Transverse colon (tissue), 4 donors: ENCODE measurements at regions not wholly inside any gene's neighbourhood (a gene's known extent, or its start where the extent isn't known, plus 50 kb on each side); places are given as distances from the start of the nearest gene placed in this dataset.

ENCODE experiments used
- DNase-seq: peaks from one replicate; pipeline ENCODE4 v3.0.0-alpha.2; 2019
- H3K27ac ChIP-seq, 4 donors: fragments of 200-600 bp; sonication (generic); 2 replicates each; pipeline ENCODE4 v1.5.1; 2016 to 2018; ENCODE audit warnings: inconsistent platforms in 4 of 4
- H3K27me3 ChIP-seq: fragments of 200-600 bp; sonication (generic); 2 replicates; pipeline ENCODE4 v1.5.1; 2017; ENCODE audit warnings: inconsistent platforms
- H3K36me3 ChIP-seq, 4 donors: fragments of 200-600 bp; sonication (generic); 2 replicates each; pipeline ENCODE4 v1.5.1; 2017 to 2019; ENCODE audit warnings: inconsistent platforms in 4 of 4
- H3K4me1 ChIP-seq, 4 donors: fragments of 200-600 bp; sonication (generic); 2 replicates each; pipeline ENCODE4 v1.5.1; 2017 to 2020; ENCODE audit warnings: inconsistent platforms in 4 of 4
- H3K4me3 ChIP-seq, 4 donors: fragments of 200-600 bp; sonication (generic); 1 replicate in 1 of 4; 2 replicates in 3 of 4; pipeline versions ENCODE4 v1.5.1 to v1.6.1; 2017 to 2019; ENCODE audit warnings: inconsistent platforms in 4 of 4
- H3K9me3 ChIP-seq, 2 donors: fragments of 200-600 bp; sonication (generic); 2 replicates each; pipeline ENCODE4 v1.5.1; 2017 to 2019; ENCODE audit warnings: inconsistent platforms in 2 of 2
- EP300 ChIP-seq: sonication (generic); formaldehyde crosslinking; IDR thresholded peaks from one replicate; pipeline ENCODE4 v1.6.1; 2017; ENCODE audit warnings: antibody characterized with exemption, low read depth
- POLR2A ChIP-seq: fragments of 450-650 bp; IDR thresholded peaks from one replicate; pipeline ENCODE4 v1.6.1; 2016; ENCODE audit warnings: antibody characterized with exemption, mild to moderate bottlenecking, moderate library complexity
- POLR2AphosphoS5 ChIP-seq, 3 donors: sonication (generic); formaldehyde crosslinking; IDR thresholded peaks; one replicate each; pipeline ENCODE4 v1.6.1; 2016; ENCODE audit warnings: antibody characterized with exemption in 3 of 3
- WGBS, 2 donors: methylation state at CpG; one replicate each; pipeline ENCODE4 v1.1.5; 2018; ENCODE audit warnings: low coverage in 1 of 2; 5-methylcytosine and 5-hydroxymethylcytosine counted together
- in situ Hi-C, 4 donors: fragments of 200-750 bp; cut with MboI; loops; one replicate each; pipeline versions ENCODE4 v1.15.0 to v1.15.1; 2017; ENCODE audit warnings: low sequenced_read_pairs in 3 of 4, low pct_ligation_motif_present in 1 of 4, low pct_unique_long_range_greater_than_20kb in 1 of 4
- intact Hi-C: fragments of 100-400 bp; cut with DNase I; formaldehyde crosslinking; loops from one replicate; pipeline ENCODE4 v1.15.1; 2023; ENCODE audit warnings: low total_unique reads
- TF ChIP-seq, protein P1 (sequence below), 5 experiments: fragments of 200-600 bp in 3 of 5; fragments of 450-650 bp in 2 of 5; sonication (generic) in 3 of 5; IDR thresholded peaks; 1 replicate in 2 of 5; 2 replicates in 3 of 5; pipeline ENCODE4 v1.5.1; 2016 to 2017; ENCODE audit warnings: antibody characterized with exemption in 5 of 5, inconsistent platforms in 3 of 5, mild to moderate bottlenecking in 2 of 5, moderate library complexity in 1 of 5

DNA sequence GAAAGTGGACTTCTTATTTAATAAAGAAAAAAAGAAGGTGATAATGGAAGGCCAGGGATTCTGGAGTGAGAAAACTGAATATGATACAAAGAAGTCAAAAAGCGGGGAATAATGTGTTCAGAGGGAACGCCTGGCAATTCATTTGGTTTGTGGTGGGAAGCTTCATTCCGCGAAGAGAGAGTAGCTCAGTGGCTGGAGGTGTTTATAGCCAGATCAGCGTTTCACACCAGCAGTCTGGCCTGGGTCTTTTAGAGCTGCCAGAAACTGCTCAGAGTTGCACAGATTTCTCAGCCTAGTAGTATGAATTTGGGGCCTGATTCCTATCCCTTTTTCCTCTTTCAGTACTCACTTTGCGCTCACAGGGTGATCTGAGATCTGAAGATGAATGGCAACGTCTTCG is 67.8 kb upstream of the IPO9 start:
- Histone ChIP-seq H3K4me3 (no peak overlapping the region), H3K9me3 (no peaks in the 10 kb centered on the region), H3K4me1 (peaks cover 0 to 26% (median 8%) of the 10 kb centered on the region in 4 donors), H3K27me3 (no peaks in the 10 kb centered on the region), H3K27ac (peak overlapping the region in 2 of 4 donors; percentile 31 to 34), H3K36me3 (no peaks in the 10 kb centered on the region)
- intact Hi-C loops (no loop called here), in situ Hi-C loops (no loop called here)
- DNase-seq, result no peak
- 87 to 97% methylated on average over 8 of the region's 8 CpGs for WGBS, 2 donors
- TF ChIP-seq, protein P1, sequence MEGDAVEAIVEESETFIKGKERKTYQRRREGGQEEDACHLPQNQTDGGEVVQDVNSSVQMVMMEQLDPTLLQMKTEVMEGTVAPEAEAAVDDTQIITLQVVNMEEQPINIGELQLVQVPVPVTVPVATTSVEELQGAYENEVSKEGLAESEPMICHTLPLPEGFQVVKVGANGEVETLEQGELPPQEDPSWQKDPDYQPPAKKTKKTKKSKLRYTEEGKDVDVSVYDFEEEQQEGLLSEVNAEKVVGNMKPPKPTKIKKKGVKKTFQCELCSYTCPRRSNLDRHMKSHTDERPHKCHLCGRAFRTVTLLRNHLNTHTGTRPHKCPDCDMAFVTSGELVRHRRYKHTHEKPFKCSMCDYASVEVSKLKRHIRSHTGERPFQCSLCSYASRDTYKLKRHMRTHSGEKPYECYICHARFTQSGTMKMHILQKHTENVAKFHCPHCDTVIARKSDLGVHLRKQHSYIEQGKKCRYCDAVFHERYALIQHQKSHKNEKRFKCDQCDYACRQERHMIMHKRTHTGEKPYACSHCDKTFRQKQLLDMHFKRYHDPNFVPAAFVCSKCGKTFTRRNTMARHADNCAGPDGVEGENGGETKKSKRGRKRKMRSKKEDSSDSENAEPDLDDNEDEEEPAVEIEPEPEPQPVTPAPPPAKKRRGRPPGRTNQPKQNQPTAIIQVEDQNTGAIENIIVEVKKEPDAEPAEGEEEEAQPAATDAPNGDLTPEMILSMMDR (IDR thresholded peaks at IDR 0.05), result no peak
- no peak for TF ChIP-seq POLR2A
- TF ChIP-seq POLR2AphosphoS5 (IDR thresholded peaks at IDR 0.05), result no peak
- no peak for TF ChIP-seq EP300

GRCh38 chr1:201761871-201762270 is 67.1 kb upstream of the IPO9 start:
- no peaks in the 10 kb centered on the region for H3K27me3 ChIP-seq
- DNase-seq, result no peak
- 91 to 97% methylated on average over 4 of the region's 4 CpGs for WGBS, 2 donors
- H3K4me3 ChIP-seq, result no peak overlapping the region
- no peaks in the 10 kb centered on the region for H3K9me3 ChIP-seq
- H3K27ac ChIP-seq, result peak overlapping the region in 2 of 4 donors; percentile 21 to 34
- H3K36me3 ChIP-seq, result no peaks in the 10 kb centered on the region
- peaks cover 0 to 22% (median 7%) of the 10 kb centered on the region in 4 donors for H3K4me1 ChIP-seq
- no peak for TF ChIP-seq EP300
- TF ChIP-seq POLR2A, result no peak
- TF ChIP-seq, protein P1 (IDR thresholded peaks at IDR 0.05), result no peak
- TF ChIP-seq POLR2AphosphoS5 (IDR thresholded peaks at IDR 0.05), result no peak
- in situ Hi-C loops (no loop called here), intact Hi-C loops (no loop called here)

DNA sequence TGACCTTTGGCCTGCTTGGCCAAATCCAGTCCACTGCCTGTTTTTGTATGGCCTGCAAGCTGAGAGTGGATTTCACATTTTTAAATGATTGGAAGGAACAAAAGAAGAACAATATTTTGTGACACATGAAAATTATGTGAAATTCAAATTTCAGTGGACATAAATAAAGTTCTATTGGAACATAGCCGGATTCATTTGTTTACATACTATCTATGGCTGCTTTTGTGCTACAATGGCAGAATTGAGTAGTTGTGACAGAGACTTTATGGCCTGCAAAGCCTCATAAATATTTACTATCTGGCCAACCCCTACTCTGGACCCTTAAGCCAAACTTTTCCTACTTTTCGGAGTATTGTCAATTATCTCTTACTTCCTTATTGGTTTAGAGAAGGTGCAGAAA is 66.6 kb upstream of the IPO9 start:
- H3K27ac ChIP-seq, result peak overlapping the region in 2 of 4 donors; percentile 21 to 34
- DNase-seq, result no peak
- 41 to 51% methylated on average over 2 of the region's 2 CpGs for WGBS, 2 donors
- no peaks in the 10 kb centered on the region for H3K9me3 ChIP-seq
- in situ Hi-C loops (no loop called here), intact Hi-C loops (no loop called here)
- H3K36me3 ChIP-seq, result no peaks in the 10 kb centered on the region
- TF ChIP-seq POLR2A (no peak), POLR2AphosphoS5 (IDR thresholded peaks at IDR 0.05) (no peak), EP300 (no peak)
- TF ChIP-seq, protein P1 (IDR thresholded peaks at IDR 0.05), result no peak
- no peak overlapping the region for H3K4me3 ChIP-seq
- H3K27me3 ChIP-seq, result no peaks in the 10 kb centered on the region
- H3K4me1 ChIP-seq, result peaks cover 0 to 22% (median 7%) of the 10 kb centered on the region in 4 donors

DNA sequence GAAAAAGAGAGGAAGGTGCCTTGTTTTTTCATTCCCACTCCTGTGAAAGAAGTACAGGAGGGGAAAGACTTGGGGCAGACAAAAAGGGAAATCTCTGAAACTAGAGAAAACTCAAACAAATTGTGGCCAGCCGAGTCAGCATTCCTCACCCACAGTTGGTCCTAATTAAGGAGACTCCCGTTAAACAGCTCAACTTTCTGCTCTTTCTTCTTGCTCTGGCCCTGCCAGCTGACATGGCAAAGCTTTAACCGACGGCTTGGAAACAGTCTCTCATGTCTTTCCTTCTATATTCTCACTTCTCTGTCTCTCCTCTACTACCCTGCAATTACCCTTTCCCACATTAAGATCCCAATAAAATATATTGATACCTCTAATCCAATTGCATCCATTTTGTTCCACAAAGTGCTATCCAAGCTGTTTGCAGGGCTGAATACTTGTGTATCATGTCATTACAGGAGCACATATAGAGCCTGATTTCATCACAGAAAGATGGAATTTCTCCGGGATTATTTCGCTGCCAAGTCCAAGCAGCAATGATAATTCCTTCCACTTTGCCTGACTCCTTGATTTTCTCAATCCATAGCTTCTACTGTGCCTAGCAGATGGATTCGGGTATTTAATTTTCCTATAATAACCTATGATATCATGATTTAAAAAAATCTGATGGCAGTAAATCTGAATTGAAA is 65.4 kb upstream of the IPO9 start:
- TF ChIP-seq EP300 (no peak), POLR2AphosphoS5 (IDR thresholded peaks at IDR 0.05) (no peak), POLR2A (no peak)
- TF ChIP-seq, protein P1 (IDR thresholded peaks at IDR 0.05), result no peak
- in situ Hi-C loops, result no loop called here
- Histone ChIP-seq H3K36me3 (no peaks in the 10 kb centered on the region), H3K27ac (peak overlapping the region in 2 of 4 donors; percentile 5 to 31), H3K9me3 (no peaks in the 10 kb centered on the region), H3K4me1 (peaks cover 0 to 22% (median 7%) of the 10 kb centered on the region in 4 donors), H3K27me3 (no peaks in the 10 kb centered on the region), H3K4me3 (no peak overlapping the region)
- no peak for DNase-seq
- intact Hi-C loops, result no loop called here
- WGBS, 2 donors, result 71 to 79% methylated on average over 6 to 7 of the region's 7 CpGs
